HEK293 (cell line): ENCODE measurements at regions not wholly inside any gene's neighbourhood (a gene's known extent, or its start where the extent isn't known, plus 50 kb on each side); places are given as distances from the start of the nearest gene placed in this dataset.

ENCODE experiments used
- CTCF ChIA-PET: fragments of 350-600 bp; formaldehyde crosslinking; extraction: SDS; loops from one replicate; lab custom pipeline; 2021; ENCODE audit warnings: antibody characterized with exemption; lab: Yijun Ruan, JAX
- POLR2A ChIA-PET: fragments of 300-600 bp; formaldehyde crosslinking; extraction: SDS; loops from one replicate; lab custom pipeline; 2020; ENCODE audit warnings: antibody characterized with exemption, inconsistent platforms; lab: Yijun Ruan, JAX
- H3K27ac ChIP-seq: fragments of 200-500 bp; sonication (Bioruptor generic); 2 replicates; pipeline ENCODE4 v1.5.1; 2014; ENCODE audit warnings: low read depth, low read length, control low read depth, inconsistent platforms; ENCODE audit errors: extremely low read depth
- H3K36me3 ChIP-seq, 2 experiments: fragments of 200-500 bp in 1 of 2; sonication (Bioruptor generic) in 1 of 2; 1 replicate in 1 of 2; 2 replicates in 1 of 2; pipeline ENCODE4 v1.5.1; 2014 to 2017; ENCODE audit warnings: inconsistent platforms in 2 of 2, low read length in 2 of 2; ENCODE audit not compliant: control insufficient read depth in 2 of 2, insufficient read depth in 1 of 2
- H3K4me1 ChIP-seq: fragments of 200-500 bp; sonication (Bioruptor generic); 2 replicates; pipeline ENCODE4 v1.5.1; 2014; ENCODE audit warnings: mild to moderate bottlenecking, low read length, inconsistent platforms; ENCODE audit not compliant: control insufficient read depth, insufficient read depth
- H3K4me3 ChIP-seq: 2 replicates; pipeline ENCODE4 v1.5.1; 2011; ENCODE audit warnings: low read depth, mild to moderate bottlenecking, control low read depth, low read length, moderate library complexity
- H3K9me3 ChIP-seq: fragments of 200-500 bp; sonication (Bioruptor generic); 2 replicates; pipeline ENCODE4 v1.5.1; 2014; ENCODE audit warnings: low read depth, low read length, inconsistent platforms; ENCODE audit not compliant: control insufficient read depth, insufficient read depth
- MYNN ChIP-seq: fragments of 450-650 bp; formaldehyde crosslinking; IDR thresholded peaks from 2 replicates; pipeline ENCODE4 v1.5.1; 2016; ENCODE audit warnings: missing biosample characterization, missing genetic modification characterization, borderline replicate concordance
- PRDM2 ChIP-seq: fragments of 450-650 bp; formaldehyde crosslinking; IDR thresholded peaks from 2 replicates; pipeline ENCODE4 v1.5.1; 2016; ENCODE audit warnings: missing biosample characterization, missing genetic modification characterization, borderline replicate concordance
- SCRT1 ChIP-seq: fragments of 450-650 bp; formaldehyde crosslinking; IDR thresholded peaks from 2 replicates; pipeline ENCODE4 v1.5.1; 2016; ENCODE audit warnings: missing biosample characterization, missing genetic modification characterization, borderline replicate concordance
- SP2 ChIP-seq: fragments of 450-650 bp; formaldehyde crosslinking; IDR thresholded peaks from 2 replicates; pipeline ENCODE4 v1.5.1; 2016; ENCODE audit warnings: missing biosample characterization, missing genetic modification characterization
- TCF7L2 ChIP-seq: IDR thresholded peaks from 2 replicates; pipeline ENCODE4 v1.6.1; 2011; ENCODE audit warnings: low read depth, mild to moderate bottlenecking, inconsistent platforms, low read length, moderate library complexity, borderline replicate concordance
- ZBTB44 ChIP-seq: fragments of 450-650 bp; IDR thresholded peaks from 2 replicates; pipeline ENCODE4 v1.5.1; 2018; ENCODE audit warnings: missing biosample characterization, mild to moderate bottlenecking, missing genetic modification characterization
- ZEB2 ChIP-seq: fragments of 450-650 bp; formaldehyde crosslinking; IDR thresholded peaks from 2 replicates; pipeline ENCODE4 v1.5.1; 2016; ENCODE audit warnings: missing biosample characterization, missing genetic modification characterization
- ZNF214 ChIP-seq: fragments of 450-650 bp; formaldehyde crosslinking; IDR thresholded peaks from 2 replicates; pipeline ENCODE4 v1.5.1; 2017; ENCODE audit warnings: missing biosample characterization, mild to moderate bottlenecking, missing genetic modification characterization, borderline replicate concordance
- ZNF266 ChIP-seq: fragments of 450-650 bp; formaldehyde crosslinking; IDR thresholded peaks from 2 replicates; pipeline ENCODE4 v1.5.1; 2016; ENCODE audit warnings: missing biosample characterization, missing genetic modification characterization, low read depth
- ZNF658 ChIP-seq: fragments of 450-650 bp; formaldehyde crosslinking; IDR thresholded peaks from 2 replicates; pipeline ENCODE4; 2016; ENCODE audit warnings: missing biosample characterization, missing genetic modification characterization
- ZNF677 ChIP-seq: fragments of 450-650 bp; IDR thresholded peaks from 2 replicates; pipeline ENCODE4 v1.5.0; 2018; ENCODE audit warnings: missing biosample characterization, mild to moderate bottlenecking, missing genetic modification characterization, moderate library complexity
- ZNF791 ChIP-seq: fragments of 450-650 bp; formaldehyde crosslinking; IDR thresholded peaks from 2 replicates; pipeline ENCODE4 v1.5.1; 2016; ENCODE audit warnings: missing biosample characterization, missing genetic modification characterization
- TF ChIP-seq, protein P1 (sequence below): fragments of 450-650 bp; formaldehyde crosslinking; IDR thresholded peaks from 2 replicates; pipeline ENCODE4 v1.5.1; 2016; ENCODE audit warnings: missing biosample characterization, missing genetic modification characterization
- TF ChIP-seq, protein P2 (sequence below): fragments of 450-650 bp; IDR thresholded peaks from 2 replicates; pipeline ENCODE4 v1.5.1; 2018; ENCODE audit warnings: missing biosample characterization, missing genetic modification characterization
- TF ChIP-seq, protein P3 (sequence below): fragments of 450-650 bp; formaldehyde crosslinking; IDR thresholded peaks from 2 replicates; pipeline ENCODE4 v1.5.1; 2016; ENCODE audit warnings: missing biosample characterization, missing genetic modification characterization

GRCh38 chr12:17076811-17077210 is 470.8 kb upstream of the LMO3 start (continued):
- TF ChIP-seq, protein P1, sequence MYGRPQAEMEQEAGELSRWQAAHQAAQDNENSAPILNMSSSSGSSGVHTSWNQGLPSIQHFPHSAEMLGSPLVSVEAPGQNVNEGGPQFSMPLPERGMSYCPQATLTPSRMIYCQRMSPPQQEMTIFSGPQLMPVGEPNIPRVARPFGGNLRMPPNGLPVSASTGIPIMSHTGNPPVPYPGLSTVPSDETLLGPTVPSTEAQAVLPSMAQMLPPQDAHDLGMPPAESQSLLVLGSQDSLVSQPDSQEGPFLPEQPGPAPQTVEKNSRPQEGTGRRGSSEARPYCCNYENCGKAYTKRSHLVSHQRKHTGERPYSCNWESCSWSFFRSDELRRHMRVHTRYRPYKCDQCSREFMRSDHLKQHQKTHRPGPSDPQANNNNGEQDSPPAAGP (tag by site-specific recombination), result no peak
- TF ChIP-seq ZNF791 (tag by site-specific recombination) (no peak), MYNN (no peak)
- TF ChIP-seq, protein P2, sequence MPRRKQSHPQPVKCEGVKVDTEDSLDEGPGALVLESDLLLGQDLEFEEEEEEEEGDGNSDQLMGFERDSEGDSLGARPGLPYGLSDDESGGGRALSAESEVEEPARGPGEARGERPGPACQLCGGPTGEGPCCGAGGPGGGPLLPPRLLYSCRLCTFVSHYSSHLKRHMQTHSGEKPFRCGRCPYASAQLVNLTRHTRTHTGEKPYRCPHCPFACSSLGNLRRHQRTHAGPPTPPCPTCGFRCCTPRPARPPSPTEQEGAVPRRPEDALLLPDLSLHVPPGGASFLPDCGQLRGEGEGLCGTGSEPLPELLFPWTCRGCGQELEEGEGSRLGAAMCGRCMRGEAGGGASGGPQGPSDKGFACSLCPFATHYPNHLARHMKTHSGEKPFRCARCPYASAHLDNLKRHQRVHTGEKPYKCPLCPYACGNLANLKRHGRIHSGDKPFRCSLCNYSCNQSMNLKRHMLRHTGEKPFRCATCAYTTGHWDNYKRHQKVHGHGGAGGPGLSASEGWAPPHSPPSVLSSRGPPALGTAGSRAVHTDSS, result no peak
- TF ChIP-seq, protein P3, sequence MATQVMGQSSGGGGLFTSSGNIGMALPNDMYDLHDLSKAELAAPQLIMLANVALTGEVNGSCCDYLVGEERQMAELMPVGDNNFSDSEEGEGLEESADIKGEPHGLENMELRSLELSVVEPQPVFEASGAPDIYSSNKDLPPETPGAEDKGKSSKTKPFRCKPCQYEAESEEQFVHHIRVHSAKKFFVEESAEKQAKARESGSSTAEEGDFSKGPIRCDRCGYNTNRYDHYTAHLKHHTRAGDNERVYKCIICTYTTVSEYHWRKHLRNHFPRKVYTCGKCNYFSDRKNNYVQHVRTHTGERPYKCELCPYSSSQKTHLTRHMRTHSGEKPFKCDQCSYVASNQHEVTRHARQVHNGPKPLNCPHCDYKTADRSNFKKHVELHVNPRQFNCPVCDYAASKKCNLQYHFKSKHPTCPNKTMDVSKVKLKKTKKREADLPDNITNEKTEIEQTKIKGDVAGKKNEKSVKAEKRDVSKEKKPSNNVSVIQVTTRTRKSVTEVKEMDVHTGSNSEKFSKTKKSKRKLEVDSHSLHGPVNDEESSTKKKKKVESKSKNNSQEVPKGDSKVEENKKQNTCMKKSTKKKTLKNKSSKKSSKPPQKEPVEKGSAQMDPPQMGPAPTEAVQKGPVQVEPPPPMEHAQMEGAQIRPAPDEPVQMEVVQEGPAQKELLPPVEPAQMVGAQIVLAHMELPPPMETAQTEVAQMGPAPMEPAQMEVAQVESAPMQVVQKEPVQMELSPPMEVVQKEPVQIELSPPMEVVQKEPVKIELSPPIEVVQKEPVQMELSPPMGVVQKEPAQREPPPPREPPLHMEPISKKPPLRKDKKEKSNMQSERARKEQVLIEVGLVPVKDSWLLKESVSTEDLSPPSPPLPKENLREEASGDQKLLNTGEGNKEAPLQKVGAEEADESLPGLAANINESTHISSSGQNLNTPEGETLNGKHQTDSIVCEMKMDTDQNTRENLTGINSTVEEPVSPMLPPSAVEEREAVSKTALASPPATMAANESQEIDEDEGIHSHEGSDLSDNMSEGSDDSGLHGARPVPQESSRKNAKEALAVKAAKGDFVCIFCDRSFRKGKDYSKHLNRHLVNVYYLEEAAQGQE (tag by site-specific recombination), result no peak

DNA sequence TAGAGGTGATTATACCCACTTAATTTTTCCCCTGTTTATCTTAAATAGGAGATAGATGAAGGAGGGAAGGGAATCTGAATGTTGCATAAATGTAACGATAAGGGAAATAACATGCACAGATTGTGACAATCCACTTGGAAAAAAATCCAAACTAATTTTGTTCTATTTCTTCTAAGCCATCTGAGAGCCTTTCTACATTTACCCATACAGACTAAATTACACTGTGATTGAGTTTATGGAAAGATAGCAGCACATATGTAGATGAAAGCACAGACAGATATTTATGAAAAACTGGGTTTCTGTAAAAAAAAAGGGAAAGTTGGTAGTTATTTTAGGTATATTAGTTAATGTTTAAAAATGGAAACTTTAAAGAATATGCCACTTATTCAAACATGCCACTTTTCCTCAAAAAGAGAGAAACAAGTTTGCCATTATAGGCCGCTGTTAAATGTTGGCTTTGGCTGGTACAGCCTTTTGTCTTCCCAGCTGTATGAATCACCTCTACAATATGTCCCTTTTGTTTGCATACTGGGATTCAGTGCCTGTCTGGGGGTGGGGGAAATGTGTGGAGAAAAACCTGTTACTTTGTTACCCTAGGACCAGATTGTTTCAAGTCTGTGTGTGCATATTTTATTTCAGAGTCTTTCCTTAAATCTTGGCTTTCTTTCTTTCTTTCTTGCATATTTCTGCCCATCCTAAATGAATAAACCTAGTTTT is 470.2 kb upstream of the LMO3 start:
- no peaks in the 10 kb centered on the region for H3K36me3 ChIP-seq
- no peaks in the 10 kb centered on the region for H3K4me1 ChIP-seq
- no peak overlapping the region for H3K27ac ChIP-seq
- ChIA-PET POLR2A (no interaction called here), CTCF (no interaction called here)
- TF ChIP-seq SP2 (tag by site-specific recombination) (no peak), ZEB2 (tag by site-specific recombination) (no peak), ZBTB44 (tag by site-specific recombination) (no peak), ZNF658 (no peak), PRDM2 (tag by site-specific recombination) (no peak), ZNF214 (tag by site-specific recombination) (no peak), SCRT1 (tag by site-specific recombination) (no peak), ZNF266 (tag by site-specific recombination) (no peak), ZNF677 (tag by site-specific recombination) (no peak), TCF7L2 (no peak)
- no peak overlapping the region for H3K4me3 ChIP-seq
- no peaks in the 10 kb centered on the region for H3K9me3 ChIP-seq
